PC-9 (cell line): ENCODE measurements at regions not wholly inside any gene's neighbourhood (a gene's known extent, or its start where the extent isn't known, plus 50 kb on each side); places are given as distances from the start of the nearest gene placed in this dataset.

Experiments
- BruUV-seq: library from RNA; stranded (reverse); fragments of 400-500 nt; replicated peaks from 2 replicates; lab custom pipeline; 2021; lab: Mats Ljungman, UMichigan
- CTCF ChIA-PET: fragments of 300-600 bp; sonication (Branson Sonifier 250); formaldehyde crosslinking; loops from one replicate; lab custom pipeline; 2022; ENCODE audit warnings: antibody characterized with exemption; lab: Charles Lee
- POLR2A ChIA-PET: fragments of 300-600 bp; sonication (Branson Sonifier 250); formaldehyde crosslinking; loops from one replicate; lab custom pipeline; 2022; ENCODE audit warnings: antibody characterized with exemption; ENCODE audit not compliant: unreplicated experiment; lab: Charles Lee
- DNase-seq, 2 experiments: peaks; one replicate each; pipeline versions ENCODE4 v3.0.0 to v3.0.0-alpha.2; 2015 to 2022; ENCODE audit warnings: mixed read lengths in 1 of 2
- H2AFZ ChIP-seq: fragments of 200-600 bp; sonication (generic); 2 replicates; pipeline ENCODE4 v1.8.1; 2017; ENCODE audit warnings: antibody characterized with exemption
- H3F3A ChIP-seq: fragments of 200-600 bp; sonication (generic); 2 replicates; pipeline ENCODE4 v1.8.1; 2017; ENCODE audit warnings: antibody characterized with exemption, mild to moderate bottlenecking, low read depth; ENCODE audit not compliant: insufficient read depth
- H3K27ac ChIP-seq: fragments of 200-600 bp; sonication (generic); 2 replicates; pipeline ENCODE4 v1.6.1; 2016; ENCODE audit warnings: mixed run types
- H3K27me3 ChIP-seq: fragments of 200-600 bp; sonication (generic); 2 replicates; pipeline ENCODE4 v1.6.1; 2016; ENCODE audit warnings: low read depth, mixed run types; ENCODE audit not compliant: insufficient read depth
- H3K36me3 ChIP-seq: fragments of 200-600 bp; sonication (generic); 2 replicates; pipeline ENCODE4 v1.6.1; 2016; ENCODE audit warnings: low read depth, mixed run types
- H3K4me1 ChIP-seq: fragments of 200-600 bp; sonication (generic); replicated peaks from 2 replicates; pipeline ENCODE4 v1.6.1; 2016; ENCODE audit warnings: mixed run types; ENCODE audit not compliant: insufficient read depth
- H3K4me2 ChIP-seq: fragments of 200-600 bp; sonication (generic); 2 replicates; pipeline ENCODE4 v1.6.1; 2017; ENCODE audit warnings: mixed run types
- H3K4me3 ChIP-seq: fragments of 200-600 bp; sonication (generic); 2 replicates; pipeline ENCODE4 v1.6.1; 2016; ENCODE audit warnings: mixed run types
- H3K79me2 ChIP-seq: fragments of 200-600 bp; sonication (generic); 2 replicates; pipeline ENCODE4 v1.6.1; 2017; ENCODE audit warnings: low read depth, mixed run types
- H3K9me2 ChIP-seq: fragments of 200-600 bp; sonication (generic); 2 replicates; pipeline ENCODE4 v1.8.1; 2017; ENCODE audit warnings: mild to moderate bottlenecking; ENCODE audit not compliant: insufficient read depth
- H3K9me3 ChIP-seq: fragments of 200-600 bp; sonication (generic); 2 replicates; pipeline ENCODE4 v1.8.1; 2016; ENCODE audit warnings: low read depth; ENCODE audit not compliant: insufficient read depth
- H4K20me1 ChIP-seq: fragments of 200-600 bp; sonication (generic); 2 replicates; pipeline ENCODE4 v1.8.1; 2017; ENCODE audit not compliant: insufficient read depth
- EZH2 ChIP-seq: fragments of 200-600 bp; sonication (generic); IDR thresholded peaks from 2 replicates; pipeline ENCODE4 v1.8.0; 2017; ENCODE audit warnings: antibody characterized with exemption, low read depth
- intact Hi-C: fragments of 100-400 bp; cut with micrococcal nuclease; formaldehyde crosslinking; loops from one replicate; pipeline ENCODE4 v1.10.0; 2022; ENCODE audit not compliant: unreplicated experiment
- TF ChIP-seq, protein P1 (sequence below): fragments of 200-600 bp; sonication (generic); conservative IDR thresholded peaks from 2 replicates; pipeline ENCODE4 v1.6.1; 2017; ENCODE audit warnings: mixed run types, antibody characterized with exemption, mild to moderate bottlenecking, moderate library complexity

DNA sequence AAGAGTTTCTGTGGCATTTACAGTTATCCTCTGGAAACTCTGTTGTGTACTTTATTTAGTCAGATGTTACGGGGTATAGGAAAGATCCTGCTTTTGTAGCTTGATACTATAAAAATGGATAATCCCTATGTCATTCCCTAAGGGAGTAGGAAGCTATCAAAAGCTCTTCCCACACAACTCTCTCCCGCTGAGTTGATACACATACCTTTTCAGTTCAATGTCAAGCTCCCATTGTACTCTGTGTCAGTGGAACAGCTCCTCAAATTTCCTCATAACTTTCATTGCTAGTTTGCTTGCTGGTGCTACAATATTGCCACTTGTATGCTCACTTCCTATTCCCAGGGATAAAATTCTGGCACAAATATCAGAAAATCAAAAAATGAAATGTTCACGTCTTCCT, 893.3 kb upstream of the GBE1 start:
- no peaks in the 10 kb centered on the region for H3K4me1 ChIP-seq
- ChIA-PET CTCF (no interaction called here), POLR2A (no interaction called here)
- intact Hi-C loops: no loop called here
- no peaks in the 10 kb centered on the region for H3F3A ChIP-seq
- H3K9me2 ChIP-seq: no peaks in the 10 kb centered on the region
- H4K20me1 ChIP-seq: no peaks in the 10 kb centered on the region
- no peak overlapping the region for H2AFZ ChIP-seq
- H3K36me3 ChIP-seq: no peaks in the 10 kb centered on the region
- no peak overlapping the region for H3K4me3 ChIP-seq
- H3K27me3 ChIP-seq: no peaks in the 10 kb centered on the region
- H3K9me3 ChIP-seq: no peaks in the 10 kb centered on the region
- H3K4me2 ChIP-seq: no peak overlapping the region
- TF ChIP-seq, protein P1, sequence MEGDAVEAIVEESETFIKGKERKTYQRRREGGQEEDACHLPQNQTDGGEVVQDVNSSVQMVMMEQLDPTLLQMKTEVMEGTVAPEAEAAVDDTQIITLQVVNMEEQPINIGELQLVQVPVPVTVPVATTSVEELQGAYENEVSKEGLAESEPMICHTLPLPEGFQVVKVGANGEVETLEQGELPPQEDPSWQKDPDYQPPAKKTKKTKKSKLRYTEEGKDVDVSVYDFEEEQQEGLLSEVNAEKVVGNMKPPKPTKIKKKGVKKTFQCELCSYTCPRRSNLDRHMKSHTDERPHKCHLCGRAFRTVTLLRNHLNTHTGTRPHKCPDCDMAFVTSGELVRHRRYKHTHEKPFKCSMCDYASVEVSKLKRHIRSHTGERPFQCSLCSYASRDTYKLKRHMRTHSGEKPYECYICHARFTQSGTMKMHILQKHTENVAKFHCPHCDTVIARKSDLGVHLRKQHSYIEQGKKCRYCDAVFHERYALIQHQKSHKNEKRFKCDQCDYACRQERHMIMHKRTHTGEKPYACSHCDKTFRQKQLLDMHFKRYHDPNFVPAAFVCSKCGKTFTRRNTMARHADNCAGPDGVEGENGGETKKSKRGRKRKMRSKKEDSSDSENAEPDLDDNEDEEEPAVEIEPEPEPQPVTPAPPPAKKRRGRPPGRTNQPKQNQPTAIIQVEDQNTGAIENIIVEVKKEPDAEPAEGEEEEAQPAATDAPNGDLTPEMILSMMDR: no peak
- TF ChIP-seq EZH2: no peak
- H3K79me2 ChIP-seq: no peaks in the 10 kb centered on the region
- no peak for DNase-seq
- BruUV-seq: no TSS peak
- no peak overlapping the region for H3K27ac ChIP-seq

DNA sequence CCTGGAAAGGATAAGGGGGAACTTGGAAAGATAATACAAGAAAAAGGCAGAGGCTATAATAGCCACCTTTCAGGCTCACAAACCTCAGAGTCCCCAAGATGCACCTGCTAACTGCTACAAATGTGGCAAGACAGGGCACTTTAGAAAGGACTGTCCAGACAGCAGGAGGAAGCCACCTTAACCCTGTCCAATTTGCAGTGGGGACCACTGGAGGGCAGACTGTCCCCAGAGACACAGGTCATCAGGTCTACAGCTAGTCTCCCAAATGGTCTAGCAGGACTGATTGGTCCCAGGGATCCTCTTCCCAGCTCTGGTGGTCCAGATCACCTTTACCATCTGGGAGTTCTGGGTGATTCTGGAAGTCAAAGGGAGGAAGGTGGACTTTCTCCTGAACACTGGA, 882.5 kb upstream of the GBE1 start:
- H3K9me3 ChIP-seq: no peaks in the 10 kb centered on the region
- no peaks in the 10 kb centered on the region for H3K79me2 ChIP-seq
- no peaks in the 10 kb centered on the region for H3K4me1 ChIP-seq
- no peaks in the 10 kb centered on the region for H3F3A ChIP-seq
- TF ChIP-seq, protein P1: 0 out of 2 replicates have a peak, but pooled peaks have one; percentile 28
- no peak for TF ChIP-seq EZH2
- no peak overlapping the region for H2AFZ ChIP-seq
- H4K20me1 ChIP-seq: no peaks in the 10 kb centered on the region
- intact Hi-C loops: loop anchor here (5.0 kb wide), 1 partner anchor 878 kb away; no protein-coding TSS in a partner anchor
- peak in 1 of 2 experiments; percentile 11 for DNase-seq
- BruUV-seq: no TSS peak
- H3K4me2 ChIP-seq: no peak overlapping the region
- no peaks in the 10 kb centered on the region for H3K27me3 ChIP-seq
- H3K9me2 ChIP-seq: no peaks in the 10 kb centered on the region
- ChIA-PET POLR2A (no interaction called here), CTCF (no interaction called here)
- H3K36me3 ChIP-seq: no peaks in the 10 kb centered on the region
- H3K27ac ChIP-seq: no peak overlapping the region
- H3K4me3 ChIP-seq: no peak overlapping the region

DNA sequence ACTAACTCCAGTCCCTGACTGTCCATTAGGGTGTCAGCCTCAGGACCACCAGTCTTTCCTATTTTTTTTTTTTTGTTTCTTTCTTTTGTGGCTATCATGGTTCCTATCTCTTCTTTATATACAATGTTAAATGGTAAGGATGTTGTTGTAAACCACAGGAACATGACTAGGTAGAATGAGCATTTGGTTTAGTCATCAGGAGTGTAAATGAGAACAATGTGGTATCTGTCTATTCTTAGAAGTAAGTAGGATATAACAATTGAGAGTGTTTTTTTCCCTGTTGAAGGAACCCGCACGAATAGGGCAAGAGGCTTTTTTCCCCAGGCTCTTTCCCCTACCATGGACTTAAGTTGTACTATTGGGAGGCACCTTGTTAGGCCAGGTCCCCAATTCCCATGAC, 880.3 kb upstream of the GBE1 start:
- BruUV-seq: no TSS peak
- intact Hi-C loops: loop anchor here (5.0 kb wide), 1 partner anchor 881 kb away; no protein-coding TSS in a partner anchor
- Histone ChIP-seq H3K4me2 (no peak overlapping the region), H3K4me3 (no peak overlapping the region), H3K79me2 (no peaks in the 10 kb centered on the region), H3F3A (no peaks in the 10 kb centered on the region), H3K9me3 (no peaks in the 10 kb centered on the region), H3K4me1 (no peaks in the 10 kb centered on the region), H3K36me3 (no peaks in the 10 kb centered on the region), H3K27ac (no peak overlapping the region), H3K27me3 (no peaks in the 10 kb centered on the region), H2AFZ (no peak overlapping the region), H3K9me2 (no peaks in the 10 kb centered on the region), H4K20me1 (no peaks in the 10 kb centered on the region)
- POLR2A ChIA-PET: no interaction called here
- CTCF ChIA-PET: no interaction called here
- TF ChIP-seq, protein P1: no peak
- TF ChIP-seq EZH2: no peak
- DNase-seq: no peak
